Caki2 (cell line): ENCODE measurements at regions not wholly inside any gene's neighbourhood (a gene's known extent, or its start where the extent isn't known, plus 50 kb on each side); places are given as distances from the start of the nearest gene placed in this dataset.

Source experiments
- DNase-seq: peaks from one replicate; pipeline ENCODE4 v3.0.0-alpha.2; 2015; ENCODE audit warnings: low read depth
- in situ Hi-C: cut with HindIII; loops from 2 replicates; pipeline ENCODE4 v1.10.0; 2016; ENCODE audit warnings: low sequenced_read_pairs, low pct_unique_long_range_greater_than_20kb, mixed read lengths

DNA sequence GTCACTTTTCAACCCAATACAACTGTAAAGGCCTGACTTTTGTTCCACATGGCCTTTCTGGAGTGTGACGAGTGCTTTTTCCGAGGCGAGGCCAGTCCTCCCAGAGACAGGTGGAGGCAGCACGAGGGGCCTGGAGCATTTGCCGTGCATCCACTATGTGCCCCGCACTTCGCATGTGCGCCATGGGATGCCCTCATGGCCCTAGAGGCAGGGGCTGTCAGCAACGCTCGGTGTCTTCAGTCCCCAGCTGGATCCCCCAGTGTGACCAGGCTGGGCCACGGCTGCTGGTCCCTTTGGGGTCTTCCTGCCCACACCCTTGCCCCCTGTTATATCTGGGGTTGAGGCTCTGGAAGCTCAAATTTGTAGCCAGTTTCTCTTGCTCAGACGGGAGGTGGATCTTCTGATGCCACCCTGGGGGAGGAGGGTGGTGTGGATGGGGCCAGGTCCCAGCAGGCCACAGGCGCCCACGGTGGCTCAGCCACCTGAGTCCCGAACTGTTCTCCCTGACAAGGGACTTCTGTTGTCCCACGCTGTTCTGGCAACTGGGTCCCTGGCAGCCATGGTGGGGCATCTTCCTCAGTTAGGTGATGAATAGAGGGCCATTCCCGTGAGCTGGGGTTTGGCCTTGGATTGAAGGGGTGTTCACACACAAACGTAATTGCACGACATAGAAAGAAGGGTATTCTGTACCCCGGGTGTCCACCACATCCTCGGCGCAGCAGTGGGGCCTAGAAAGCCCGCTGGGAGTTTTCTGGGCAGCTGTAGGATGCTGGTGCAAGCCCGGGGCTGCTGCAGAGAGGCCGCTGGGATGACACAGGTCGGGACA is 100.9 kb downstream of the CTTN start:
- DNase-seq, result no peak
- in situ Hi-C loops, result no loop called here

DNA sequence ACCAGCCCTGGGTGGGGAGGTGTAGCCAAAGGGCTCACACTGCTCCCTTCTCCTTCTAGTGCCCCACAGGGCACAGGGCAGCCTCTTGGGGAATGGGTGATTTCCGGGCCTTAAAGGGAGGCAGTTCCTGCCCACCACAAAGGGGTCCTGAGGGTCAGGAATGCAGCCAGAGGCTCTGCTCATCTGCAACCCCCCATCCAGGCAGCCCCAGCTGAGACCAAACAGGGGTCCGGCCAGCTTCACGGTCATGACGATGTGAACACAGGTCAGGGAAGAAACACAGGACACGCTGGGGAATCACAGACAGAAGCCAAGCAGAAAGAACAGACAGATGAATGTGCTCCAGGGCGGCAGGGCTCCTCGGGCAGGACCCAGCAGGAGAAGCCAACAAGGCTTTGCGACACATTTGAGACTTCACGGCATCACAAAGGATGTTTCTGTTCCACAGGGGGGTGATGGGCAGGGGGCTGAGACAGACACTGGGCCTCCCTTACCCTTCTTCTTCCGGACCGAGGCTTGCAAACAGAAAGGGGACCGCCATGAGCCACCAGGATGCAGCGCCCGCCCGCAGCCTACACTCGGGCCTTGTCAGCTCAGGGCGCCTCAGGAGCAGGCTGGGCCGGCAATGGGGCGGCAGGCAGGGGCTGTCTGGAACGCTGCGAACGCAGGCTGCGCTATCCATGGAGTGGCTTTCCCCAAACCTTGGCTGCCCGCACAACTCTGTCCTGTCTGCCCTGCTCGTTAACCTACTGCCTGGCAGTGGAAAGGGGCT is 101.9 kb downstream of the CTTN start:
- no peak for DNase-seq
- in situ Hi-C loops, result no loop called here

DNA sequence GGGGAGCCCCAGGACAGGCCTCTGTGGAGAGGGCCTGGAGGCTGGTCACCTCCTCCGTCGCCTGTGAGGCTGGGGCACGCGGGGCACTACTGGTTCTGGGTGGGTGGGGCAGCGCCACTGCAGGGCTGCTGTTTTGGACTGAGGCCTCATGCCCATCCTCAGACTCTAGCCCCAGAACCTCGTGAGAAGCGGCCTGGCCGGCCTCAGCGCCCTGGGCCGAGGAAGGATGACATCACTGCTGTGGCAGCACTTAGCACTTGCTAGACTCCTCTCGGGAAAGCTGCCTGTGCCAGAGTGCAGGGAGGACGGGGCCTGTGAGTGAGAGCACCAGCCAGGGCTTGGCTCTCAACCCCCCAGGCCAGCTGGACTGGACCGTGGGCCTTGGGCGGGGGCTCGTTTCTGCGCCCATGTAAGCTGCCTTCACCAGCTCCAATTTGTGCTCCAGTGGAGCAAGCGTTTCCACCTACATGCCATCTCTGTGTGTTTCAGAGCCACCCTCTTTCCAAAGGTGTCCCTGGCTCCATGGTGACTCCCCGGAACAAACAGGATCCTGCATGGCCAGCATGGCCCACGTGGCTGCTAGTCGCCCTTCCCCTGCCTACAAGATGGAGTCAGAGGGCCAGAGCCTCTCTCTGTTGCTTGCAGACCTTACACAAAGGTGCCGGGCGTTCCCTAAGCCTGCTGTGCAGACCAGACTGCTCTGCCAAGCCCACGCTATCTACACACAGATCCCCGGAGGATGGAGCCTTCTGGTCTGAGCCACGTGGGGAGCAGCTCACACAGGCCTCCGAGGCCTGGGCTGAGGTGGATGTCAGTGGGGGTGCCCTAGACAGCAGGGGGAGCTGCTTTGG is 102.9 kb downstream of the CTTN start:
- in situ Hi-C loops, result no loop called here
- no peak for DNase-seq

DNA sequence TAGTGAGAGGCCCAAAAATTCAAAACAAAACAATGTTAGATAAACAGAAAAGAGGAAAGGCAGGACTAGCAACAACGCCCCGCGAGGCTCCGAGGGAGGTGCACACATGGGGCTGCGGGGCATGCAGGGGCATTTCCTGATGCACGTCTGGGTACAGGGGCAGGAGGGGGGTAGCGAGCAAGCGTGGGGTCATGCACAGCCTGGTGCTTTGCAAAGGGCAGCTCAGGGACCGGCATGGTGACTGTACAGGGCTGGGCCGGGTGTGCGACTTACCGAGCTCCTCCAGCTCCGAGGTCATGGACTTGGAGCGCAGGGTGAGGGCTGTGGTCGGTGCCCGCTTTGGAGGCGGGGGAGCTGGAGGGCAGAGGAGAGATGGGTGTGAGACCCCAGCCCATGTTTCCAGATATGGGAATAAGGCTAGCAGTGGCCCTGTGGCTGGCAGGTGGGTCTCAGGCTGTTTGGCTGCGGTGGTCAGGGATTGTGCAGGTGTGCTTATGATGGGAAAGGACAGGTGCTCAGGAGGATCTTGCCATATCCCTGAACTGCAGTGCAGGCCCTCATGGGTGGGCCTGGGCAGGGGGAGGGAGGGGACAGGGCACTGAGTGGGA is 103.7 kb downstream of the CTTN start:
- no peak for DNase-seq
- in situ Hi-C loops, result no loop called here

DNA sequence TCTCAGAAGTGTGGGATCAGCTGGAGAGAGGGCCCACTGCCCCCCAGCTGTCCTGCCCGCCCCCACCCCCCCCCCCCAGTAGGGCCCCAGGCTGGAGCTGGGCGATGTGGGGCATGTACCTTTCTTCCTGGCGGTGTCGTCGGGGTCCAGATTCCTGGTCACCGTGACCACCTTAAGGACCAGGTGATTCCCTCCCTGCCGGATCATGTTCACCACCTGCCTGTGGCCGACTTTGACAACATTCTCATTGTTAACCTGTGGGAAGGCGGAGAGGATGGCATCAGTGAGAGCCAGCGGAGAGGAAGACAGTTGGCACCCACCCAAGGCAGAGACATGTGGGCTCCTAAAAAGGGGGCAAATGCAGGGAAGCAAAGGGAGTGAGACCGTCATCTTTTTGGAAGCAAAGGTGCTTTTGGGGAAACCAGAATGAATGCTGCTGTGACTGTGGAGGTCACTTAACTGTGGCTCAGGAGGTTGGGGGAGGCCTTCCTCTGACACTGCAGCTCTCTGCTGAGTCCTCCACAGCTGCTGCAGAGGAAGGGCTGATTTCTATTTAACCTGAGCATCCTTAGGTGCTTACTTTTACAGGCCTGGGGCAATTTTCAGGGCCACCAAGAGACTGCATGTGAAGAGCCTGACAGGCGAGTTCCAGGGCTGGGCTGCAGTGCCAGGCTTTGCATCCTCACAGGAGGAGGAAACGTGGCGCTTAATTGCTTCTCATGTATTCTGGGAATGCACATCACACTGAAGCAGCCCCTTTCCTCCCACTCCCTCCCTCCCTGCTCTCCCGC is 104.5 kb downstream of the CTTN start:
- in situ Hi-C loops, result no loop called here
- no peak for DNase-seq

DNA sequence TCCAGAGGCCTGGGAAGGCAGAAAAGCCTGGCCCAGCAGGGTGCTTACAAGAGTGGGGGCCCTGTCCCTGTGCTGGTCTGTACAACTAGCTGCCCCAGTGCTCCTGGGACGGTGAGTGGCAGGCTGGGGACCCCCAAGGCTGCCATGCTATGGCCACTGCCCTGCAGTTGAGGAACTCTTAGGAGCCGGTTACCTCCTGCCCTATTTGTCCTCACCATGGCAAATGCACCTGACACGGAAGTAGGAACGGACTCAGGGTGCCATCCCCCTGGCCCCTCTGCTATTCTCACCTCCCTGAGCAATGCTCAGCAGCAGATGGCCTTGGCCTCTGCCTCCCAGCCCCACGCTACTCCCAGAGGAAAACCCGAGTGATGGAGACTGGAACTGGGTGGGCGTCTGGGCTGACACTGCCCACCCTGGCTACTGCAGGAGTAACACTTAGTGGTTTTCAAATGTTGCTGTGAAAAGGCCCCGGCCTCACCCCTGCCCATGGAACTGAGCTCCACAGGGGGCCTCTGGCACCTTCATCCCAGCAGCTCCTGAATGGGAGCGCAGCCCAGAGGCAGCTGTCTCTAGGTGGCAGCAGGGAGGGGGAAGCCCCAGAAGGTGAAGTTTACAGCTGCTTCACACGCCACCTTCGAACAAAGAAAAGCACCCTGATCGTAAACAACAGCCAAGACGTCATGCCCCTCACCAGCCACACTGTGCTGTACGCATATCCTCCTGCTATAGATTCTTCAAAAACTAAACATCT is 105.3 kb downstream of the CTTN start:
- in situ Hi-C loops, result no loop called here
- DNase-seq, result no peak

DNA sequence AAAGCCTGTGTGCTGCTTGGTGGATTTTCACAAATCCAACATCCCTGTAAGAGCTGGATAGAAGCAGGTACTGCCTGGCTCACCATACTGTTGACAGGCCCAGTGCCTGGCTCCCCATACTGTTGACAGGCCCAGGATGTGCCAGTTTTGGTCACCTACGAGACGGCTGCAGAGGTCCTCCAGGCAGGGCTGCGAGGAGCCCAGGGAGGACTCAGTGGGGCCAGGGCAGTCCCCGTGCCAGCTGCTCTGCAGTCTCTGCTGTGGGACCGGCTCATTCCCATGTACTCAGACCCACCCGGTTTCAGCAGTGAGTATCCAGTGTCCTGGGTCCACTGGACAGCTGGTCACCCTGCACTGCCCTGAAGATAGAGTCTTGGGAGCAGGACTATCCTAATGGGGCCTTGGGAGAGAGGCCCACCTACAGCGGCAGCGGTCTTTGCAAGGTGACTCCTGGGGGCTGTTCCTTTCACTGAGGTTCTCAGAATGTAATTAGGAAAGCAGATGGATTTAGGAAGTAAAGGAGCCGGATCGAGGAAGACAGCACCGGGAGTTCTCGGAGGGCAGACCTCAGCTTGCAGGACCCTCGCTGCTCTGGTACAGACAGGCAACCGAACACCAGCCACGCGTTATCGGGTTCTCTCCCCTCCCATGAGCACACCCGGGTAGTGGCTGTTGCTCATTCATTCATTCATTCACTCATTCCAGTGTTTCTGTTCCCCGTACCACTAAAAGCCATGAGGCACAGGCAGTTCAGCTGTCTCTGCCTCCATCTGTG is 106.1 kb downstream of the CTTN start:
- no peak for DNase-seq
- in situ Hi-C loops, result no loop called here

DNA sequence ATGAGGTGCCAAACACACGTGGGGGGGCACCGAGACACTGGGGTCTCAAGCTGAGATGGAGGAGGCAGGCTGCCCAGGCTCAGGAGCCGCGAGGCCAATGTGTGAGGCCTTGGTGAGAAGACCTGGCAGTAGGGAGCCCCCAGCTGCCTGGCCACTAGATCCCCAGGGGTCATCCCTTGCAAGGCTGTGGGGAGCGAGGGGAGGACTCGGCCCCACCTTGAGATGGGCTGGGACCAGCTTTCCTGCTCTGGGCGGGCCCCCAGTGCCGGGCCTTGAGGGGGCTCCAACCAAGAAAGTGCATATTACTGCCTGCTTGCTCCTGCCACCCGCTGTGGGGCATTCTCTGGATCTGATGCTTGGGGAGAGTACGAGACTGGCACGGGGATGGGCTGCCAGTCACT is 107.0 kb downstream of the CTTN start:
- in situ Hi-C loops, result no loop called here
- DNase-seq, result no peak

DNA sequence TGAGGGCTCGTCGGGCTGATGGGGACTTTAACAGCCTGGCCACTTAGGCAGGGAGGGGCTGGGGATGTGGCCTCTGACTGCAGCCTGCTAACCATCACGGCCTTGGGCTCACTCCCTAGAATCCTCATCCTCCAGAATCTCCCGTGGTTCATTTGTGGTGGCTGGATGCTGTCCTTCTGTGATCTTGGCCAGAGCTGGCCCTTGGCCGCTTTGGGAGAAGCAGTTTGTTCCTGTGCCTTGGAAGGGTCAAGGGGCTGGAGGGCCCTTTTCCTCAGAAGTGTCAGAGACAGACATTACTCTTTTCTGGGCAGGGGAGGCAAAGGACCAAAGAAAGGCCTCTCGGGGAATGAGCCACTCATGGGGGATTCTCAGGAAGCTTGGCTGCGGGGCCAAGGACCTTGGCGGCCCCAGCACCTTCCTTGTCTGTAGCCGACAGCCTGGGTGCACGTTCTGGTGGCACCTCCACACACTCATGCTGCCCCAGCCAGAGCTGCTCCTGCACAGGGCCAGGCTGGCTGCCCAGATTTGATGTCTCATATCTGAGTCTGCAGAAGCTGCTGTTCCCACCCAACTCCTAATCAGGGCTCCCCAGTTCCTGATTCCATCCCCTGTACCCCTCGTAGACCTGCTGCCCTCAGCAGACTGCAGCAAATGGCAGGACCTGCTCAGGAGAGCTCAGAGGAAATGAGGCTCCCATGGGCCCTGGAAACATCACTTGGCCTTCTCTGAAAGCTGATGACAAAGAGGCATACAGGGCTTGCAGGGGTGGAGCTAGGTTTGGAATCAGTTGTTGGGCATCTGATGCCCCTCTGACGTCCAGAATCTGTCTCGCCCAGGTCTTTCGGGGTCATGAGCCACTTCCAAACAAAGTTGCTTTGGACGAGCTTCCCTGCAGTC is 107.7 kb downstream of the CTTN start:
- in situ Hi-C loops, result no loop called here

DNA sequence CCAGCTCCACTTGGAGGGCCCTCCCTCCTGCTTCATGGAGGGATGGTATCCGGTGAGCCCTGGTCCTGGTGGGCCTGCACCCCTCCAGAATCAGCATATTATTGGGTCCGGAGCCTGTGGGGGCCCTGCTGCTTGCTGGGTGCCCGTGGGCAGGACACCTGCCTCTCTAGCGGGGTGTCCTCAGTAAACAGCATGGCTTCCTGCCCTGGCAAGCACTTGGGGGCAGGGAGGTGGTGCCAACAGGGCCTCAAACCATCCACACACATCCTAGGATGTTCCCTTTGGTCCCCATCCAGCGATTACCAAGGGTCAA is 108.3 kb downstream of the CTTN start:
- no peak for DNase-seq
- in situ Hi-C loops, result no loop called here

More for the DNA sequence above, 107.7 kb downstream of the CTTN start:
- no peak for DNase-seq

DNA sequence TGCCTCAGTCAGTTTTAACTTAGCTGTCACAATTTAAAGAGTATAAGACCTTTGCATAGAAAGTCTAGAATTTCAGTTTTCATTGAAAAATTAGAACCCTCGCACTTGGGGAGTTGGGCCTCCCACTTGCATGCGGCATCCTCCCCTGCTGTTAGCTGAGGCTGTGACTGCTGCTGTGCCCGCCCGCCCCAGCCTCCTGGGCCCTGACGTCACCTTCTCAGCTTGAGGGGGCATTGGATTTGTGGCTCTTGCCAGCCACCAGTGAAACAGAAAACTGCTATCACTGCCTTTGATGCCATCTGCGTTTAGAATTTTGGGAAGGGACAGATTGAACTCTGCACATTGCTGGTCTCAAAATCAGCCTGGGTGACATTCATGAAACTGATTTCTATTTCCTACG is 108.7 kb downstream of the CTTN start:
- in situ Hi-C loops, result no loop called here

DNA sequence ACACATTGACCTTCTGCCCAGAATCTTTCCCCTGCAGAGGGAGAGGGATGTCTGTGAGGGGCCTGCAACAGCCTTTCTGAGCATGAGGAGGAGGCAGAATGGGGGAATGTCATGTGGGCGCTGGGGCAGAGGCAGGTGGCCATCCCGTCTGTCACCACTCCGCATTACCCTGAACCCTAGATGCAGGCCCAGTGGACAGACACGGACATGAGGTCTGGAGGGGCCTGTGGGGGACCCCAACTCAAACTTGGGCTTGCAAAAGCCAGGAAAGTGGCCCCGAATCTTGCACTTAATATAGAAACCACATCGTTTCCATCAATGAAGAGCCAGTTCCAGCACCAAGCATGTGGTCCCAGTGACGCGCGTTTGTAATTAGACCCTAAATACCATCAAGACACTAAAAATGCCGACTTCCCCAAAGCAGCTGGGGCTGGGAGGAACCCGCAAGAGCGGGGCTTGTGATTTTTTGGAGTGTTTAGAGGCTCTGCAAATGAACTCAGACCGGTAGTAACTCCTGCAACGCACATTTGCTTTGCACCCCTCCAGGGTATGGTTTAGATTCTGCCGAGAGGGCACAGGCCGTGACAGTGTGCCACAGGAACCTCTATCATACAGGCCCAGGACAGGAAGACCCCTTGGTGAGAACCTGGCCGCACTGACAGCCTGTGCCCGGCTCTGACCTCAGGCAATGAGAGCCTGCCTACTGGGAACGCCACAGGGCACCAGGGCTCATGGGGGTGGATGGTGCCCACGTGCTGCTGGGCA is 109.3 kb downstream of the CTTN start:
- DNase-seq, result no peak
- in situ Hi-C loops, result no loop called here

More for the DNA sequence above, 108.7 kb downstream of the CTTN start:
- no peak for DNase-seq

DNA sequence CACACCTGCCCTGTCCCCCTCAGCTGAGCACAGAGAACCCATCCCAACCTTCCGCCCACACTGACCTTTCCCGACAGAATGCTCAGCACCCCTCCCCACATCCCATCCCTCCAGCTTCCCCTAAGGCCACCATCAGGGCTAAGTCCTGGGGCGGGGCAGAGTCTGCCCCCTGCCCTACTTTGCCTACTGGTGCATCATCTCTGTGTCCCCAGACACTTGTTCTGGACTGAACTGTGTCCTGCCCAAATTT is 109.8 kb downstream of the CTTN start:
- DNase-seq, result no peak
- in situ Hi-C loops, result no loop called here

DNA sequence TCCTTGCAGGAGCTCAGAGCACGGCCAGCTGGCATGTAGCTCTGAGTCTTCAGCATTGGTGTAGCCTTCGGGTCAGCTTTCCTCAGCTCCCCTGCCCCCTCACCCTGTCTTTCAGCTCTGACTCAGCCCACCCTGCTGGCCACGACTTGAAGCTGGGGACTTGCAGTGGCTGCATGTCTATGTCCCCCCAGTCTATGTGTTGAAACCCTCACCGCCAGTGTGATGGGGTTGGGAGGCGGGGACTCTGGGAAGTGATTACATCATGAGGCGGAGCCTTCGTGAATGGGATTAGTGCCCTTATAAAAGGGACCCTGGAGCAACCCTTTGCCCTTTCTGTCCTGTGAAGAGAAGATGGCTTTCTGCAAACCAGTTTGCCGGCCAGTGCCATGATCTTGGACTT is 111.1 kb downstream of the CTTN start:
- in situ Hi-C loops, result no loop called here
- DNase-seq, result no peak

DNA sequence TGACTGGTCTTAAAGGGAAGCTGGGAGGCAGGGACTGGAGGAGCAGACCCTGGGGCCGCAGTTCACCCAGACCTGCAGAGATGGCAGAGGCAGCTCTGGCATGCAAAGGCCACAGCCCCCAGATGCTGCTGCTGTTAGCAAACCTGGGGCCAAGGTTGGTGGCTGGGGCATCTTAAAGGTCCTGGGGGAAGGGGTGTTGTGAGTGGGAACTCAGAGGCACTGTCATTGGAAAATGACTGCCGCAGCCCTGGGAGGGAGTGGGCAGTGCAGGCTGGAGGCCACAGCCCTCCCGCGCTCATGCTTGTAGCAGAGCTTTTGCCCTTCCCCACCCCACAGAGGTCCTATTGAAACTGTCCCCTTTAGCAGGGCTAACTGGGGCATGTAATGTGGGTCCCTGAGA is 111.8 kb downstream of the CTTN start:
- in situ Hi-C loops, result no loop called here
- no peak for DNase-seq
